HG02798 (cell line): ENCODE measurements at regions not wholly inside any gene's neighbourhood (a gene's known extent, or its start where the extent isn't known, plus 50 kb on each side); places are given as distances from the start of the nearest gene placed in this dataset.
"Not testable (repeated sequence)": the region's sequence is repeated elsewhere in the genome, so short reads cannot be mapped to it uniquely, and the experiment has no call there.

Source experiments
- ATAC-seq: cut with Tn5 transposase; IDR thresholded peaks from one replicate; pipeline ENCODE4 v1.9.1; 2021; ENCODE audit warnings: mild to moderate bottlenecking; ENCODE audit not compliant: unreplicated experiment, poor library complexity

DNA sequence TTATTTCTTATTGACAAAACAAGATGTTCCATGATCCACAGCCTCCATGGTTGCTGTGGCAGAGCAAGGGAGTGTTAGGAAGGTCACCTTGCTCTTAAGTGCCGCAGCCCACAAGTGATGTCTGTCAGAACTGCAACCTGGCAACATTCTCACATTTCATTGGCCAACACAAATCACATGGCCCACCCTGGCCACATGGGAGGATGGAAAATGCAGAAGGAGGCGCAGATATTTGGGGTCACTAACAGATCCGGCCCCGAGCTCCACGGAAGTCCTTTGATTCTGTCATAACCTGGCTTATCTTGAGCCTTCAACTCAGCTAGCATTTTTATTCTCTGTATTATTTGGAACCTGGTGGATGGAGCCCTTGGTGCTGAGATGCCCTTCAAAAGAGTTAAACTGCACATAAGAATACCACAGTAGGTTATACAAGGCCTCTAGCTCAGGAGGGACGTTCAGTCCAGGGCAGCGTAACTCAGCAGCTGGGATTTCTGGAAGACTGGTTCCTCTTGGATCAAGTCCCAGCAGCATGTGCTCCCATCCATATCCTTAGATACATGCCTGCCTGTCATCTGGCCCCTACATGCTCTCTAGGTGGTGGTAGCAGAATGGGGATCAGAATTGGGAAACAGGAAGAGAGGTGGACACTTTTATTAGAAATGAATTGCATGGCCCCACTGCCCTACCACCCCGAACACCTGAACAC lies 508.1 kb downstream of the HAPSTR1 start:
- ATAC-seq: no peak

DNA sequence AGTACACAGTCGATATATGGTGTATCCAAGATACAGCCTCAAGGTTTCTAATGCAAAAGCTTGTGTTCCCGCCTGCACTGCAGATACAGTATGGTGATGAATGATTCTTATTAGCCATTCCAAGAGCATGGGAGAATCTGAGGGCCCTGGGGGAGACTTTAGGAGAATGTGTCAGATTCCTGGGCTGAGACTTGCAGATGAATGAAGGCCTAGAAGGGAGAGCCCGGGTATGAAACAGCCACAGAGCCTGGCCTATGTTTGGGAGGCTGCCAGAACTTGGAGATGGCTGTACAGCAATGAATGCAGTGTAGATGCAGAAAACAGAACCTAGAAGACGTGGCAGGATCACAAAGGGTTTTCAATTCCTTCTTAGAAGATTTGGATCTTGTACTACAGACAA lies 510.7 kb downstream of the HAPSTR1 start:
- no peak for ATAC-seq

- ATAC-seq: no peak
These were observed 511.9 kb downstream of the HAPSTR1 start for GRCh38 chr16:9603316-9603715.

GRCh38 chr16:9607515-9608230 lies 516.2 kb downstream of the HAPSTR1 start:
- ATAC-seq: no peak

- no peak for ATAC-seq
These were observed 519.3 kb downstream of the HAPSTR1 start for GRCh38 chr16:9610727-9611126.

- ATAC-seq: no peak
These were observed 520.8 kb downstream of the HAPSTR1 start for GRCh38 chr16:9612267-9612666.

GRCh38 chr16:9614389-9614788 lies 522.9 kb downstream of the HAPSTR1 start:
- no peak for ATAC-seq

GRCh38 chr16:9622268-9622667 lies 530.8 kb downstream of the HAPSTR1 start:
- ATAC-seq: no peak

GRCh38 chr16:9625122-9625521 lies 533.7 kb downstream of the HAPSTR1 start:
- no peak for ATAC-seq

DNA sequence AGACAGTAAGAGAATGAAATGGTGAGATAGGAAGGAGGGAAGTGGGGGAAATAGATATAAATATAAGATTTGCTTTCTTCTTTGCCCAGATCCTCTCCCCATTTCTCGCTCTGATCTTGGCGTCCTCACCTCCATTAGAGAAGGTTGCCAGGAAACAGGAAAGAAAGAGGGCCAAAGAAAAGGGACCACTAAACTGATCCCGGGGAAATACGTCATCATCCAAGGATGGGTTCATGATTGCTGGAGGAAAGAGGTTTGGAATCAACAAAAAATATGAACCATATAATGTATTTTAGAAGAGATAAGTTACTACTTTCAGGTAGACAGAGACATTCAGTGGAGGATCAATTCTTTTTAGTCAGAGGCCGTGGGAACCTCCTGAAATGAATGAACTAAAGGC lies 536.0 kb downstream of the HAPSTR1 start:
- no peak for ATAC-seq

DNA sequence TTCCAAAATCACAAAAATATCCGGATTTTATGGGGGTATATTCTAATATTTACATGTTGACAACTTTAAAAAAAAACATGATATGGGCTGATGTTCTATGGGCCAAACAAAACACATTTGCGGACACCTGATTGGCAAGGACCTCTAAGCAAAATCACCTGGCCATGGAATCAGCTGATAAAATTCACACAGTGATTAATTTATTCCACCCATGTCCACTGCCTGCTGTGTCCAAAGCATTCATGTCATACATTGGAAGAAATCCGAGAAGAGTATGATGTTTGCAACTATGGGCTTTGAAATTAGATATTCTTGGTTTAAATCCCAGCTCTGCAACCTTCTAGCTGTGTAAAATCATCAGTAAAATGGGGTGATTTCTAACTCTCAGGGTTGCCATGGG lies 538.7 kb downstream of the HAPSTR1 start:
- ATAC-seq: no peak

DNA sequence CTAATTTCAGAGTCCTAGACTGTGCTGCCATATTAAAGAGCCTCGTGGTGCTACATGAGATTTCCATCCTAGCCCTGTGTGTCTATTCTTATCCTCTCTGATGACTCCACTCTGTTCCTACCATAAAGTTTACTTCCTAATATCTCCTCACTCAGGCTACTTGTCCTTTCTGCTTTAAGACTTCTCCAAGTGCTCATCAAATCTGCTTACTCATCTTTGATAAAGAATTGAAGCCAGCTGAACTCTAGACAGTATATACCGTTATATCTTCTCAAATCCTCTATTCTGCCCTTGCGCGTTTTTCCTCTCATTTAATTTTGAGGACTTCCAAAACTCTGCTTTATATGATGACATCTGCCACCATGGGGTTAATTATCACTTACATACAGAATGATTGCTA lies 539.5 kb downstream of the HAPSTR1 start:
- no peak for ATAC-seq

- ATAC-seq: no peak
These were observed 542.4 kb downstream of the HAPSTR1 start for GRCh38 chr16:9633844-9634243.

GRCh38 chr16:9635150-9635720 lies 543.8 kb downstream of the HAPSTR1 start:
- ATAC-seq: not testable (repeated sequence)

GRCh38 chr16:9644258-9644657 lies 538.0 kb downstream of the GRIN2A start:
- no peak for ATAC-seq

DNA sequence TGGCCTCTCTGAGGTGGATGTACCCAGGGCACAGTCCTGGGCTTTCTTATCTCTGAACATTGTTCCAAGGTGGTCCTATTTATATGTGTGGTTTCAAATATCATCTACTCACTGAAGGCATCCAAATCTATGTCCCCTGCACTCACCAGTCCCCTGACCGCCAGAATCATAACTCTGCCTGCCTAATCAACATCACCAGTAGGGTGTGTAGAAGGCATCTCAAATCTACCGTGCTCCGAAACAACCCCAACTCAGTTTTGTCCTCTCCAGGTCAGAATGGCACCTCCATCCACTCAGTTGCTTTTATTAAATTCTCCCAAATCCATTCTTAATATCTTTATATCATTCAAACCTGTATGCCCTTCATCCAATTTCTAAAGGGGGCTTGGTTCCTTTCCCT lies 536.3 kb downstream of the GRIN2A start:
- ATAC-seq: no peak

DNA sequence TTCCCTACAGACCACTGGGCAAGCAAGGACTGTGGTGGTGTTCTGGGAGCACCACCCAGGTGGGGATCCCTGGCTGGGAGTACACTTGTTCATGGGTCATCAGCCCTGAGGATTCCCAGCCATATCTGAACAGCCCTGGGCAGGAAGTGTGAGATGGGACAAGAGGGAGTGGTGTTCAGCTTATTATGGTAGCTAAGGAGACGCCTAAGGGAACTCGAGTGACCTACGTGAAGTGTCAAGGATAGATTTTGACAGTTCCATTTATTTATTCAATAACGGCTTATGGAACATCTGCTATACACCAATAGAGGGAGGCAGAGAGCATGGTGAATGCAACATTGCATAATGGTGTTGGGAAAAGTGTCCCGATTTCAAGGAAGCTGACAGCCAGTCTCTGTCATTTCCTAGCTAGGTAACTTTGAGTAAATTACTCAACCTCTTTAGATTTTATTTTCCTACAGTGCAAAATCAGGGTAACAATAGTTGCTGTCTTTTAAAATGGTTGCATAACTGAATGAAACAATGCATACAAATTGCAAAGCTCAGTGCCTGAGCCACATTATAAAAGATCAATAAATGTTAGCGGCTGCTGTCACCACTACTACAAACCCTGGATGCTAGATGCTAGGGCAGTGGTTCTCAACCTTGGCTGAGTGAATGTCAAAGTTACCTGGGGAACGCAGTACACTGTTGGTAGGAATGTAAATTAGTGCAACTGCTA lies 534.1 kb downstream of the GRIN2A start:
- no peak for ATAC-seq

GRCh38 chr16:9650284-9650683 lies 531.9 kb downstream of the GRIN2A start:
- no peak for ATAC-seq

DNA sequence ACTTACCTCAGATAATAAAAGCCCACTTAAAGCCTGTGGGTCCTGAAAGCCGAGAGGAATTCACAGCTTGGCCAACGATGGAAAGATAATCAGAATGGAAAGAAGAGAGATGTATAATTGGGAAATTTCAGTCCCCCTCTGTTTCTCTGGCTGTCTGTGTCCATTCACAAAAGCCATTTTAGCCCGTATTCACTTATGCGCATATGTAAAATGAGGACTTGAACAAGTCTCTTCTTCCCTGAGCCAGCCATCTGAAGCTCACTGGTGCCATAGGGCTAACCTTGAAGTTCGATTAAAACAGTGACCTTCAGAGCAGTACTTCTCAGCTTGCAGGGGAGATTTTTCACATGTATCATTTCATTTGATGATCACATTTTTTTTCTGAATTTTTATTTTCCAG lies 527.2 kb downstream of the GRIN2A start:
- ATAC-seq: no peak

- ATAC-seq: no peak
These were observed 524.6 kb downstream of the GRIN2A start for GRCh38 chr16:9657641-9658040.

DNA sequence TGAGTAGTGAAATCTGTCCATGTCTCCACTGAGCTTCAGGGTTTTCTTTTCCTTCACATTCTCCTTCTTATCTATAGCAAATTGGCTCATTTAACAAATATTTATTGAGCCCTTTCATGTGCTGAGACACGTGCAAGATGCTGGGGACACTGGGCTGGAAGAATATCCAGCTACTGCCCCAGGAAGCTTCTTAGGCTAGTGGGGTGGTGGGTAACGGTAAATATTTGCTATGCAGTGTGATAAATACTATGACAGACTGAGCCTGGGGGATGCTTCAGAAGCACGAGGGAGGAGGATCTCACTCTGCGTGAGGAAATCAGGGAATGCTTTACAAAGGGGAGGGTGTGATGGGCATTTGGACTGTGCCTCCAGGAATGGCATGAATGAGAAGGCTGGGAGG lies 524.1 kb downstream of the GRIN2A start:
- no peak for ATAC-seq
